Hematopoietic multipotent progenitor cell treated with erythropoietin and hydrocortisone succinate and interleukin-3 and kit ligand, for 8 days (in vitro differentiated cells): ENCODE measurements at regions not wholly inside any gene's neighbourhood (a gene's known extent, or its start where the extent isn't known, plus 50 kb on each side); places are given as distances from the start of the nearest gene placed in this dataset.
"Not testable (repeated sequence)": the region's sequence is repeated elsewhere in the genome, so short reads cannot be mapped to it uniquely, and the experiment has no call there.

Source experiments
- DNase-seq: peaks from one replicate; pipeline ENCODE4 v3.0.0-alpha.2; 2015

DNA sequence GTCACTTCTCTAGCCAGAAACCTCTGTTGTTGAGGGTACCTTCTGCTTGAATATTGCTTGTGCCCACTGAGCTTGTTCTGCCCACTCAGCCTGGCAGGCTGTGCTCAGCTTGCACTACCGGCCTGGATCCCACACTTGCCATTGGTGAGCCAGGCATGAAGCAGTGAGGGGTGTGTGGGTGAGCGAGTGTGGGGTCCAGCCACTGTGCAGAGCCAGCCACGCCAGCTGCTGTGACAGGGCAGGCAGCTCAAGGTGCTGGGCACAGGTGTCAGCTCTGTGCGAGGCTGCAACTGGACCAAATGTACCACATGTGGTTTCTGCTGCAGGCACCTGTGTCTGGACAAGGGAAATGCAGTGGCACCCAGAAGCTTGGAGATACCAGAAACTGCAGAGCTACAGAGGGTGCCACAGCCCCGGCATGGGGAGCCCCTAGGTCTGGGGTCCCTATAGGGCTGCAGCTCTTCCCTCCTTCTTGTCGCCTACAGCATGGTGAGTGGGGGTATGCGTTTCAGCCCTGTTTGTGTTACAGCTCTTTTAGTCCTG is 305.1 kb upstream of the RIOK2 start:
- DNase-seq: no peak

DNA sequence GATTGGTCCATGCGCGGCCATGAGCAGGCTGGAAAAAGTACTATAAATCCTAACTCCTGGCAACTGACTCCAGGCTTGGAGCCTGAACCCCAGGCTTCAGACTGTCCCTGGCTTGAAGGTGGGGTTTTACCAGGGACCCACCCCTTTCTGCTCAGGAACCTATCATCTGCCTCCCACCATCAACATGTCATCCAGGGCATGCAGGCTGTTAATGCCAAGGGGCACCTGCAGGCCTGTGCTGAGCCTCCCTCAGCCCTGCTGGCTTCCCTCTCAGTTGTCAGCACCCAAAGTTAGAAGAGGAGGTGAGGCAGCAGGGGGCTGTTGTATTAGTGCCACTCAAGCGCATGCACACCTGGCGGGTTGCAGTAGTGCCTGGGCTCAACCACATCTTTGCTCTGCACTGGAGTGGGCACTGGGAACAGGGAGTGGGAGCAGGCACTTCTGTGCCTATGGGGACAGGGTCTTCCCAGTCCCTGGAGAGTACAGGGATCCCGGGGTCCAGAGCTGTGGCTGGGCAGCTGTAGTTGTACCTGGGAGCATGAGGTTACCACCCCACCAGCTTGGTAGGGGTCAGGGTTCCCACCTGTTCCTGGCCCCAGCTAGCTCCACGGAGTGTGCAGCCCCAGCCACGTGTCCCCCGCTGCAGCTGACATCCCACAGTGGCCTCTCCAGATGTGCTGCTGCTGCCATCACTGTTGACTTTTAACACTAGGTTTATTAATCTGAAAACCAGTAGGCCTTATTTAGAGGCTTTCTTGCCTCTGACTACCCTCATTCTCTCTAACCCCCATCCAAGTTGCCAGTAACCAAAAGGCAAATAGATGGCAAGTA is 306.2 kb upstream of the RIOK2 start:
- DNase-seq: no peak

DNA sequence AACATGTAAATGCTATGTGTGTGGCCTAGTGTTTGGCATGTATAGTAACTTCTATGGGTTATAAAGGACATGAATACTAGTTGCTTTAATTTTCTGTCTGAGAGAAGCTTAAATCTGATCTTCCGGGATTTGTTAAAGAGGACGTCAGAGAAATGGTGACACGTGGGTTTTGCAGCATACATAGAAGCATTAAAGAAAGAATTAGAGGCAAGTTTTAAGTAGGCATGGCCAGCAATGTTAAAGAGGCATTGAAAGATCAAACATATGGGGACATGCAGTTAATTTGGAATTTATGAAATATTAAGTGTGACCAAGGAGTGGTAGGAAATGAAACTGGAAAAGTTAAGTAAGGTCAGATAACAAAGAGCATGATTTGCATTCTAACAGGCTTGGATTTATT is 311.4 kb upstream of the RIOK2 start:
- no peak for DNase-seq

DNA sequence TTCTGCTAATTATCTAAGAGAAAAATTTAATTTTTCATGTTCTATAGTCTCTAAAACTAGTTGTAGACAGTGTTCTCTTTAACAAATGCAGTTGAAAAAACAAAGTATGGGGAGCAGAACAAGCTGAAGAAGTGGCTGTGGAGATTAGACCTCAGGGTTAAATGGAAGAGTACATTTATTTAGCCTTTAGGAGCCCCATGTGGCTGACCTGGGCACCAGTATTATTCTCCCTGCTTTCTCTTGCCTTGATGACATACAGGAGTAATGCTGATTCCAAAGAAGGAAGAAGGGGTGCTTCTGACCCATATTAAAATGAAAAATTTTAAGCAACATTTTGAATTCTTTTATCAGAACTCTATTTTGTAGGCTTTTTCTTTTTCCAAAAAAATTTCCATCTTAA is 312.3 kb upstream of the RIOK2 start:
- no peak for DNase-seq

DNA sequence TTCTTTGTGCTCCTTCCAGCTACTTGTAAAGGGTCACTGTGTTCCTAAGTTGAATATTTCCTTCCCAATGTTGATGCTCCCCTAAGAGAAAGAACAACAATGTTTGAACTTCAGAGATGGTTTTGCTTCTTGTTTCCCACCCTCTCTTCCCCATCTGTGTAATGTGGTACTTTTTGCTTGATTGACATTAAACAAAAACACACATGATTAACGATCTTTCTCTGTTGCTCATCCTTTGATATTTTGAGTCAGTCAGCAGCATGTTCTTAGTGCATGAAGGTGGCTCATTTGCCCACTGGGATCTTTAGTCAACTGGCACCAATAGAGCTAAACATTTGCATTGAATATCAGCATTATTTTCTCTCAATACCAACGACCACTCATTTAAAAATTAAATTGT is 313.0 kb upstream of the RIOK2 start:
- DNase-seq: no peak

DNA sequence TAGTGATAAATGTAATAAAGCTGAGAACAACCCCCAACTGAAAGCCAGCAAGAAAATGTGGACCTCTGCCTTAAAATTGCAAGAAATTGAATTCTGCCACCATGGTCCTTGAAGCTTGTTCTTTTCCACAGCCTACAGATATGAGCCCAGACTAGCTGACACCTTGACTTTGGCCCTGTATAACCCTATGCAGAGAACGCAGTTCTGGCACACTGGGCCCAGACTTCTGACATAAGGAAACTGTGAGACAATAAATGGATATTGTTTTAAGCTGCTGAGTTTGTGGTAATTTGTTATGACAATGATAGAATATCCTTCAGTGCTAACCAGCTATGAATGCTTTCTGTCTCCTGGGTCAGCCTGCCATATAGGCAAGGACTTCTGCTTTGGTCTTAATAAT is 315.6 kb upstream of the RIOK2 start:
- DNase-seq: no peak

DNA sequence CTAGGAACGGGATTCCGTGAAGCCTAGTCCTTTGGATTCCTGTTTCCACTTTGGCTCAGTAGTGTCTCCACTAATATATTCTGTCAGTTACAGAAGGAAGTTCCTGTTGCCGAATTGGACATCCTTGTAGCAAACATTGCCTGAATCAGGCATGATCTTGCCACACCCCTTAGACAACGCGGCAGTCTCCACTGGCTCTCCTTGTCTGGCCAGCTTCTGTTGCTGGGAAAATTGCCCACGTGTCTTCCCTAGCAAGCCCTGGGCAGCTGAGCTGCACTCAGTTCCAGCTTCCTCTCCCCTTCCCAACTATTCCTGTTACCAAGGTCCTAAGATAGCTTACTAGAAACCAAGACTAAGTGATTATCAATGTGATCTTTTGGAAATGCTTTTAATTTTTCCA is 316.6 kb upstream of the RIOK2 start:
- DNase-seq: no peak

DNA sequence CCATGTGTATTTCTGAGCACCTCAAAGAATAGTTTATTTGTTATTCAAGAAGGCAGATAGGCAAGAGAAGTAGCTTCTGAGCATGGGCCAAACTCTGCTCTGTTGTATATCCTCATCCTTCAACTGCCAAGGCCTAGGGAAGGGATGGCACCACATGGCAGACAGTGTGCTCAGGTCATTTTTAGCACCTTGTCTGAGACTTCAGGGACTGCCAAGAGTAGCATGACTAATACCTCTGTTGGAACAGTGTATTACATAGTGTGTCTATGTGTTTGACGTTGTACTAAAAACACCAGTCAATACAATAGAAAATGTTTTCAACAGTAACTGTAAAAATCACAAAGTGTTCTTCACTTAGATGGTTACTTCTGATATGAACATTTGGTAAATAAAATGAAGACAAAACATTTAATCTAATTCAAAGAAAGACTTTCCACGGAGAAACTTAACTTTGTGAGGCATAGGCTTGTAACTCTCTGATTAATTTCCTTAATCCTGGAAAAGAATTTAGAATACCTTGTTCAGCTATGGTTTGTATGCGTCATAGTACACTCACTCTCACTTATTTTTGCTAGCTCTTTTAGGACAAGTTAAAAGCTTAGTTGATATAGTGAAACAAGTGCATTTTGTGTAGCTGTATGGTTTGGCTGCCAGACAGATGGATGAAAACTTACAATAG is 318.4 kb upstream of the RIOK2 start:
- DNase-seq: no peak

DNA sequence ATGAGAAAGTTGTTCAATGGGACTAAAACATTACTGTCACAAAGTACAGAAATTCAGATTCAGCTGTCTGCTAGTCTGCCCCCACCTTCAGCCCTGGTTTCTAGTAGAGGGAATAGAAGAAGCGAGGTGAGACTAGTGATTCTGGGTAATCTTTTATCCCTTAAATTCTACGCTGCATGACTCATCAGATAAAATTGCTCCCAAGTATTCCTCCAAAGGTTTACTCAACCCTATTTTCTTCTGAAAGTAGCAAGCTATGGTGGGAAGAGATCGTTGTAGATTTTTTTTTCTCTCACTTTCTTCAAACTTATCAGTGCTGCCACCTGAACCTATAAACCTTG is 318.9 kb upstream of the RIOK2 start:
- no peak for DNase-seq

DNA sequence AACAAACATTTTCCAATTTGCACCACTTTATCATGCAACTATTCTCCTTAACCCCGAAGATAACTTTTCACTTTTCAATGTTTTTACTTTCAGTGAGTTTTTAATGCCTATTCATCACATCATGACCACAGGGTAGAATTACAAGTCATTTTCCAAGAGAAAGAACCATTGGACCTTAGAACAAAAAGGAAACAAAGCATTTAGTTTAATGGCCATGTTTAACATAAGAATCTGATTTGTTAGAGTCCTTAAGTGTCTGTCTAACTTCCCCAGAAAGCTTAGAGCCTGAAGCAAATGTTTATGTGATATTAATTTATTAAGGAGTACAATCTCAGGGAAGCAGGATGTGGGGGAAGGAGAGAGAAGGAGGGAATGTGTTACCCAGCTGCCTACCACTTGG is 325.8 kb upstream of the RIOK2 start:
- DNase-seq: no peak

DNA sequence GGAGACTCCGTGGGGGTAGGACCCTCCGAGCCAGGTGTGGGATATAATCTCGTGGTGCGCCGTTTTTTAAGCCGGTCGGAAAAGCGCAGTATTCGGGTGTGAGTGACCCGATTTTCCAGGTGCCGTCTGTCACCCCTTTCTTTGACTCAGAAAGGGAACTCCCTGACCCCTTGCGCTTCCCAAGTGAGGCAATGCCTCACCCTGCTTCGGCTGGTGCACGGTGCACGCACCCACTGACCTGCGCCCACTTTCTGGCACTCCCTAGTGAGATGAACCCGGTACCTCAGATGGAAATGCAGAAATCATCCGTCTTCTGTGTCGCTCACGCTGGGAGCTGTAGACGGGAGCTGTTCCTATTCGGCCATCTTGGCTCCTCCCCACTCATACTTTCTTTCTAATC is 336.5 kb upstream of the RIOK2 start:
- not testable (repeated sequence) for DNase-seq

DNA sequence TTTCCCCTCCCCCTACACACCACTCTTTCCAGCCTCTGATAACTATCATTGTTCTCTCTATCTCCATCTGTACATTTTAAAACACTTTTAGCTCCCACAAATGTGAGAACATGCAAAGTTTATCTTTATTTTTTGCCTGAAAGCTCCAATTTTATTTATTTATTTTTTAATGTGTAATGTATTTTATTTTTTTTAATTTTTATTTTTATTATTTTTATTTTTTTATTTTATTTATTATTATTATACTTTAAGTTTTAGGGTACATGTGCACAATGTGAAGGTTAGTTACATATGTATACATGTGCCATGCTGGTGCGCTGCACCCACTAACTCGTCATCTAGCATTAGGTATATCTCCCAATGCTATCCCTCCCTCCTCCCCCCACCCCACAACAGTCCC is 340.3 kb upstream of the RIOK2 start:
- not testable (repeated sequence) for DNase-seq

DNA sequence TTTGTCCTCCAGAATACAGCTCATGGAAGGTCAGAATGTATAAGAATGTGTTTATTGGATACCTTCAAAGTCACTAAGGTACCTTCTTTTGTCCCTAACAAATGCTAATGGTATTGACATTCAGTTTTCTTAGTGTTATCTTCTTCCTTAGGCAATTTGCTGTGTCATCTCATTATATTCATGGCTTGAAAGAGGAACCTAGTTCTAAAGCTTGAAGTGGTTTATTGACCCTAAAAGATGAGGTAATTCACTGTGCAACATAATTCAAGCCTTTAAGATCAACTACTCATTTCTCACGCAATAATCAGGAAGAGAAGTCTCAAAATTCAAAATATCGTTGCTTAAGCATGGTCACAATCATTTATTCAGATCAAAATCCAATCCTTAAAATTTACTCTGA is 342.7 kb upstream of the RIOK2 start:
- peak; percentile 1 for DNase-seq

DNA sequence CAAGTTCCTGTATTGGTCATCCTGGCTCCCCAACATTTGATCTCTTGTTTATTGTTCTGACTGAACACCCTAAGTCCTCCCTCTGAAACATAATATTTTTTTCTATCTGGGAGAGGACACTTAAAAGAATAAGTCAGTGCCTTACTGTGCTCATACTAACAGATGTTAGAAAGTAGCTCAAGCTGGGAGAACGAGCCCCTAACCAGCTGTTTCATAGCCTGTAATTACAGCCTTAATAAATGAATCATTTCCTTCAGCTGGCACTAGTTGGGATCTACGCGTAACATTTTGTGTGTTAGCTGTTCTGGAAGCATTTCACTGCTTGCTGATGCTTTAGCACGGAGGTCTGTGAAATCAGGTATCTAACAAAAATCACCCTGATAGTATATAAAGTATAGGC is 345.9 kb upstream of the RIOK2 start:
- DNase-seq: no peak

DNA sequence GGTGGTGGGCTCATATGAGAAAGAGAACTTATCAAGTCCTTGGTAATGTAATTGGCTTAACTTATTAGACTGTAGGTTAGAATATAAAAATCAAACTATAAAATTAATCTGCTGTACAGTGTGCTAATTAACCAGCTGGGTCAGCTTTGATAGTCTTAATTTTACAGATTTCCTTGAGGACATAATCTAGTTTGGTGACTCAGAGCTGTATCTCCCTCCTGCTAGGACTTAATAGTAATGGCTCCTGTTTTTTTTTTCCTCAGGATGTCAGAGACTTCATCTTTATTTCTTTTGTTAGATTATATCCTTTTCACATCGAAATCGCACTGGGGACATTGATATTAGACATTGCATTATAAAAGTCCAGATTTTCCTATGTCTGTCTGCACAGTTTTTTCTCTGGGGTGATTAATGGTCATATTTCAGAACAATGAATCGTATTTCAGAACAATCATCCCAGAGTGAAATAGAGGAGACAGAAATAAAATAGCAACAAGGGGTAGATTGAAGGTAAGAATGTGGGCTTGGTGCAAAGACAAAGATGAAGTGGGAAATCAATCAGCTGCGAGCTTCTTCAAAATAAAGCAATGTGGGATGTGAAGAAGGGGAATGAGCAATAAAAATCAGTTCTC is 346.4 kb upstream of the RIOK2 start:
- DNase-seq: no peak

DNA sequence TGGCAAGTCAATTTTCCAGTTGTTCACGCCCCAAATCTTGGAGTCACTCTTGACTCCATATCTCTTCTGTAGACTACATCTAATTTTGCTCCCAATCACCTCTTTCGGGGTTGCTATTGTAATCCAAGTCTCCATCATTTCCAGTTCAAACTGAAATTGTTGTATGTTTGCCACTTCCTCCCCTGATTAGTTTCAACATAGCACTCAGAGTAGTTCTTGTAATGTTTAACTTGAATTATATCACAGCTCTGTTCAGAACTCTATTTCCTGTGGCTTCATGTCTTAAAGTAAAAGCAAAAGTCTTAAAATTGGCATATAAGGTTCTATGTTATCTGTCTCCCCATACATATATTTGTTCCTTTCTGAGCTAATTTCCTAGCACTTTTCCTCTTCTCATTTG is 348.5 kb upstream of the RIOK2 start:
- DNase-seq: no peak

DNA sequence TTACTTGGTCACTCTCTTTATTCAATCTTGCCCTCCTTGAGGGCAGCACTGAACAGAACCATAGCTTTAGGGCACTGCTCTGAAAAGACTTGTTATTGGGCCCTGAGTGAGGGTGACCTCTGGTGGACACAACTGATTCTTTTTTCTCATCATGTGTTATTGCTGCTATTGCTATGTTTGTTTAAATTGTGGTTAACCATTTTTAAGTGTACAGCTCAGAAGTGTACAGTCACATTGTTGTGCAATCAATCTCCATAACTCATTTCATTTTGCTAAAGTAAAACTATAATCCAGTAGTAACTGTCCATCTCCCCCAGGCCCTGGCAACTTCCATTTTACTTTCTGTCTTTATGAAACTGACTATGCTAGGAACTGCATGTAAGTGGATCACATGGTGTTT is 351.1 kb upstream of the RIOK2 start:
- peak; percentile 32 for DNase-seq

DNA sequence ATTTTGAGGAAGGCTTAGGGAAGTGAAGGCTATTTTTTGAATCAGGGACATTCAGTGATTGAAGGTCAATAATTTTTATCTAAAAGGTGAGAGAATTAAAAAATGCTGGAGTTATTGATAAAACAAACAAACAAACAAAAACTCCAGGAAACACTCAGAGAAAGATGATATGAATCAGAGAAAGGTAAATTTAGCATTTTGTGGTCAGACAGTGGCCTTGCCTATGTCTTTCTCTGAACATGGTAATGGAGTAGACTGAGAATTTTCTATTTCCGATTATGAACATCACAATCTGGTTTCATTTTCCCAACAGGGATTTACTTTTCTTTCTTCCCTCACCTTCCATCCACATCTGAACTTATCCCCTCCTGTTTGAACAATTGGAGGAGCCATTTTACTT is 353.6 kb upstream of the RIOK2 start:
- no peak for DNase-seq

DNA sequence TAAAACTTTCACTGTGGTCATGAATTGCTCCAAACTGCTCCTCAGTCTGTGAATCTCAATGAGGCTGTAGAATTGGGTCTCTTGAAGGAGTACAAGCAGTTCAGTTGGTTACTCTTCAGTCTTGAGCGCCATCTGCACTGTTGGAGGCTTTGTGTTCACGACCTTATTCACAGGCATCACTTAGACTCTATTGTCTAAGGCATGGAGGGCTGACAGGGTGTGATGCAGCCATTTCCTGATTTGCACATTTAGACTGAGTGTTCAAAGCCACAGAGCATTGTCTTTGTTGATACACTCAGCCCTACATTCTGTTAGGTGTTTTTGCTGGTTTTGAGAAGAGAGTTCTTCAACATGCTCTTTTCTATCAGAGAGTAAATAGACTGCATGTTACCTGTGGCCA is 355.9 kb upstream of the RIOK2 start:
- DNase-seq: no peak

DNA sequence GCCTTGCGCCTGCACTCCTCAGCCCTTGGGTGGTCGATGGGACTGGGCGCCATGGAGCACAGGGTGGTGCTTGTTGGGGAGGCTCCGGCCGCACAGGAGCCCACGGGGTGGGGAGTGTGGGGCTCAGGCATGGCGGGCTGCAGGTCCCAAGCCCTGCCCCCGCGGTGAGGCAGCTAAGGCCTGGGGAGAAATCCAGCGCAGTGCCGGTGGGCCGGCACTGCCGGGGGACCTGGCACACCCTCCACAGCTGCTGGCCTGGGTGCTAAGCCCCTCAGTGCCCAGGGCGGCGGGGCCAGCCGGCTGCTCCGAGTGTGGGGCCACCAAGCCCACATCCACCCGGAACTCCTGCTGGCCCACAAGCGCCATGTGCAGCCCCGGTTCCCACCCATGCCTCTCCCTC is 358.8 kb upstream of the RIOK2 start:
- DNase-seq: no peak

DNA sequence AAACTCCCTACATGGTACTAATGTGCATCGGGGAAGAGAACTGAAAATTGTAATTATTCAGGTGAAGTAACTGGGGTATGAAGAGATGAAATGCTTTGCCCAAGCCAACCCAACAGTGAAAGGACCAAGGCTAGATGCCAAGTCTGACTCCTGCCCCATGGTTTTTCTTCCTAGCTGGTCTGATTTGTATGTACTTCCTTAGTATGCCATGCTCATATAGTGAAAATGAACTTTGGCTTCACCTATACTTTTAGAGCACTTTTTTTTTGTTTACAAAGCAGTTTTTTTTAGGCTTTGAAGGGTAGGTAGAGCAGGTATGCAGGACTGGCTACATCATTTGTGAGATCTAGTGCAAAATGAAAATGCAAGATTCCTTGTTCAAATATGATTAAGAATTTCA is 359.4 kb upstream of the RIOK2 start:
- DNase-seq: no peak

DNA sequence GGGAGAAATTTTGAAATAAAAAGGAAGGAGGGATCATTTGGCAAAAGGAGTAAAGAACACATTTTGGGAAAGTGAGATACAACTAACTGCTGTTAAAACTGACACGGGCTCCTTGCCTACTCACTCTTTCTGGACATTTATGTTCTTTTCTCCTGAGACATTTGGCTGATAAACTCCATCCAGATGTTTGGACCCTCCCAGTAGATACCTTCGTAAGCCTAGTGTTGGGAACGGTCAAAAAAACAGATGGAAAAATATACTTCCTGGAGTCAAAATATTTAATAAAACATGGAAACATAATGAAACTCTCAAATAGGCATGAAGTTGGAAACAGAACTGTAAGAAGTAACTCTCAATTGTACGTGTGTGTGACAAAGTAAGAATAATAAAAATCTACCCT is 360.1 kb upstream of the RIOK2 start:
- no peak for DNase-seq

DNA sequence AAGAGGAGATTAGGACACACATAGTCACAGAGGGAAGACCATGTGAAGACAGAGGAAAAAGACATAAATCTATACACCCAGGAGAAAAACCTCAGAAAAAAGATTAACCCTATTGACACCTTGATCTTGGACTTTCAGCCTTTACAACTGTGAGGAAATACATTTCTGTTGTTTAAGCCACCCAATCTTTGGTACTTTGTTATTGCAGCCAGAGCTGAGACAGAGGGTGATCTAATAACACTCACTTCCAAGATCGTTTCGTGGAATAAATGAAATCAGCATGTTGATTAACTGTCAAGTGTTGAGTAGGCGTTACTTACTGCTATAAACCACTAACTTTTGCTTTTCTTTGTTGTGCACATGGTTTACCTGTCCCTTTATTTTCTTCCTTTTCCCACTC is 361.2 kb upstream of the RIOK2 start:
- DNase-seq: no peak

DNA sequence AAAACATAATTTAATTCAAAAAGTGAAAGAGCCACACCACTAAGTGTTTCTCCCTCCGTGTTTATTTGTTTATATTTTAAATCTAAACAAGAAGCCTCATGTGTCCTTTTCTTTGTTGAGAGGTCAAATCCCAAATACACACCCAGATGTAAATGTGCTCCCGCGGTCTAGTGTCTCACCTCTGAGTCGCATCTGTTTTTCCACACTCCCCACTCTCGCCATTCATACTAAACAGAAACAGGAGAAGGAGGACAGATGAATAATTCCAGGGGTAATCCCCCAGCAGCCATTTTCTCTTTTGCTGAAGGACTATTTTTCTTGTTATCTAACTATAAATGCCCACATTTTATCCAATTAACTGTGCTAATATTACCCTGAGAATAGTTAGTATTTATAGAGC is 361.6 kb upstream of the RIOK2 start:
- no peak for DNase-seq
